ENCODE measurements at regions not wholly inside any gene's neighbourhood (a gene's known extent, or its start where the extent isn't known, plus 50 kb on each side); places are given as distances from the start of the nearest gene placed in this dataset.
A peak's percentile ranks its signal among the peaks of the same experiment; 100 is the strongest.
"Not testable (repeated sequence)": the region's sequence is repeated elsewhere in the genome, so short reads cannot be mapped to it uniquely, and the experiment has no call there.

DNA sequence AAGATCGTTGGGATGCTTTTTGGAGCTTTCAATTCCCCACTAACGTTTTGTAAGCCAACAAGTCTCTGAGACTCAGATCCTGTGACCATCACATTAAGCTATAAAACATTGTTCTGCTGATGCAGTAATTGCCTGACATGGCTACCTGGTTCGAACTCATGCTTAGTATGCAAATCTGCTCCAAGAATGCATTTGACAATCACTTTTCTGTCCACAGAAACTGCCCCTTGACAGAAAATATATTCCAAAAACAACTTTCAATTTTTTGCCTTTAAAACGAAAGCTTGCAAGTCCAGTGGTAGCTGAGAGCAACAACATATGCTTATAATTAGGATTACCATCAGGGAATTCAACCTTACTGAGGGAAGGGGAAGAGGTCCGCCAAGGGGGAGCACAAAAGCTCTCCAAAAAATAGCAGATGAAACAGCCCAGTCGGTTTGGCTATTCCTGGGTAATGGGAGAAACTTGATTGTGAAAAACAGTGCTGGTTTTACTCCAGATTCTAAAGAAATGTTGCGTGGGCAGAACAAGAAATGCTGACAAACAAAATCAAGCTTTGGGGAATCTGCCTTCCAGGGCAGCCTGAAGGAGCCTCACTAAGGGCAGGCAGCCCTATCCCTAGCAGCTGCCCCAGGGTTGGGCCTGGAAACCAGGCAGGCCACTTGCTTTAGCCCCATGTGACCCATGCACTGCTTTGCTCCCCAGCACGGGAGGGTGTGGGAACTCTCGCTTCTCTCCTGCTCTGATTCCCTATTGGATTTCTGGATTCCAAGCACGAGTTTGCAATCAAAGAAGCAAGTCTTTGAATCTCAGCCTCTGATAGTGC lies 160.7 kb upstream of the LDB2 start:
- peak; percentile 78 for DNase-seq

DNA sequence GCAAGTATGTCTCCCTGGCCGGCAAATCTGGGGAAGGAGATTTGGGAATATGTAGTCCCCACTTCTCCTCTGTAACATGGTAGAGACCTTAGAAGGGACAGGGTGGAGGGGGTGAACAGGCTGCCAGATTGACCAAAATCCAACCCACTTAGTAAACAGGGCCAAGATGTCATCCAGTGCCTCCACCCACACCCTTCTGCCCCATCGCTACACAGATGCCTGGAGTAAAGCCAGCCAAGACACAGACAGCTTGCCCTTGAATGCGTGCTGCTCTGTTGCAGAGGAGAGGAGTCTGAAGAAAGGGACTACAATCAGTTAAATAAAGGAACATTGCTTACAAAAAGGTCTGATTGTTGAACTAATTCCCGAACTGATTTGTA lies 160.1 kb upstream of the LDB2 start:
- DNase-seq: peak; percentile 51

DNA sequence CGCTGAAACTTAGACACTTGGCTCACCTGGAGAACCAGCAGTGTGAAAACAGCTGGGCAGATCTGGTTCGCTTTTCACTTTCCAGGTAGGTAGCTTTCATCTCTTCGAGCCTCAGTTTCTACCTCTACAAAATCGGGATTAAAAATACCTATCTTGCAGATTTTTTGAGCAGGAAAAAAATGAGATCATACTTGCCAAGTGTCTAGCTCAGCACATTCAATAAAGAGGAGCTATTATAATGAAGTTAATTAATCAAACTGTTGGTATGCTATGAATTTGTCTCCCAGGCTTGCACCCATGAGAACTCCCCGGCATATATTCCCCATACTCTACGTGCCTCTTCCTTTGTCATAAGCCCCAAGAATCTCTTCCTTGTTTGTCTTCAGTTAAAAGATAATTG lies 158.6 kb upstream of the LDB2 start:
- DNase-seq: no peak

DNA sequence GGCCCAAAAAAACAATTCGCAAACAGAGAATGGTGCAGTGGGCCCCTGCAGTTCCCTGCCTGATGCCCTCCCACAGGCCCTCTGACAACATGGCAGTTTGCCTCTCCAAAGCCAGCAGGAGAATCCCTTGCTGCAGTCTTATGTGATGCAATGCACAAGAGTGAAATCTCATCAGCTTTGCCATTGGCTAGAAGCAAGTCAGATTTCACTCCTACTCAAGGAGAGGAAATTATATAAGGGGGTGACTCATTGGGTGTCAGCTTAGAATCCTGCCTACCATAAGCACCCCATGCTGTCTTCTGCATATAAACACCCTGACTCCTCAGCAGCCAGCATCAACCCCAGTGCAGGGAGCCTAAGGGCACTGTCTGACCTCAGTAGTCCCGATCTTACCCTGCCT lies 157.3 kb upstream of the LDB2 start:
- no peak for DNase-seq

DNA sequence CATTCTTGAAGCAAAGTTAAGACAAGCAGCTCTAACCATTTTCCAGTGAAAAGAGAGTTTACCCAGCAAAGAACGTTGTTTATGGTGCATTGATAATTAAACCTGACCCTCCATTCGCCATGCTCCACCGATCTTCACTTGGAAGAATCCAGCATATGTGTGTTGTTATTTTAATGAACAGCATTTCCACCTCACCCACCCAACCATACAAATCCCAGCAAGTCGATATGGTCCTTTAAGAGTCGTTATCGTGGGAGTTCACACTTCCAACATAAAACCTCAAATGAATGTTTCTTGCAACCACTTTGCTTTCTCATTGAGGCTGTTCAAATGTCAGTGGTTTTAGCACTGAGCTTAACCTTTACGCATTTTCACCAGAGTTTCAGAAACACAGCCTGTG lies 147.4 kb upstream of the LDB2 start:
- DNase-seq: no peak

DNA sequence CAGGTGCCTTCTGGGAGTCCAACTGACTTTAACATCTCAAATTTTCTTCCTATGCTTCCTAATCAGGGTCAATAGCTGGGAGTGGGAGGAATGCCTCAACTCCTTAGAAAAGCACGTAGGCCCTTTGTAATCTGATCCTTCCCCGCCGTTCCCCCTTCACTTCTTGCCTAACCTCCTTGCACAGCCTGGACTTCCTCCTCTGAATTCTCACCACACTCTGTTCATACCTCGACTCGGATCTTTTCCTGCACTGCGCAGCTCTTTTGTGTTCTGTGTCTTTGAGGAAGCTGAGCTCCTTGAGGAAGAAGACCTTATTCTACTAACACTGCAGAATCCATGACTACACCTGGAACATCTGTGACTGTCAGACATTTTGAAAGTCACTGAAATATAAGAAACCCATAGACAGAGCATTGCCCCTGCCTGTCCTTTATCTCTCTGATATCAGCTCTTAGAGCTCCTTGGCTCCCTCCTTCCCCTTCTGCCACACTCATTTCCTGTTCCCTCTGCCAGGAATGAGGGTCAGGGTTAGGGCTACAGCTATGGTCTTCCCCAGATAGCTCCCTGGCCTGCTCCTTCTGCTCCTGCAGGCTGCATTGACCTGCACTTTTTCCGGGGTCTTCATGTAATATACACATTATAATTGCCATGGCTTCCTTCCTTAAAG lies 140.2 kb upstream of the LDB2 start:
- no peak for DNase-seq

DNA sequence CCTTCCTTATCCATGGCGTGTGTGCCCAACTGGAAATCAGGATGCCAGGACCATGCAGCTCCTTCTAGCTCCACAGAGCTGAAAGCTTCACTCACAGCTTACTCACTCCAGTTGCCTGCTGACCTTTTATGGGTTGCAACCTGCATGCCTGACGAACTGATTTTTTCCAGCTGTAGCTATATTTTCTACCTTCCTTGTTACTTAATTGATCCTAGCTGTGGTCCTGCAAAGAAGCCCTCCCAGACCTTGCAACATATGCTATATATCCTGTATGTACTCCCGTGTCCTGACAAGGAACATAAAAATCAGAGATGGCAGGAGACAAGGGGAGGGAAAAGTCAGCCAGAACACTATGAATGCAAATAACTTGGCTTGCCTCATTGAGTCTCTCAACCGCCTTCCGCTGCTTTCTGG lies 135.3 kb upstream of the LDB2 start:
- peak; percentile 66 for DNase-seq

DNA sequence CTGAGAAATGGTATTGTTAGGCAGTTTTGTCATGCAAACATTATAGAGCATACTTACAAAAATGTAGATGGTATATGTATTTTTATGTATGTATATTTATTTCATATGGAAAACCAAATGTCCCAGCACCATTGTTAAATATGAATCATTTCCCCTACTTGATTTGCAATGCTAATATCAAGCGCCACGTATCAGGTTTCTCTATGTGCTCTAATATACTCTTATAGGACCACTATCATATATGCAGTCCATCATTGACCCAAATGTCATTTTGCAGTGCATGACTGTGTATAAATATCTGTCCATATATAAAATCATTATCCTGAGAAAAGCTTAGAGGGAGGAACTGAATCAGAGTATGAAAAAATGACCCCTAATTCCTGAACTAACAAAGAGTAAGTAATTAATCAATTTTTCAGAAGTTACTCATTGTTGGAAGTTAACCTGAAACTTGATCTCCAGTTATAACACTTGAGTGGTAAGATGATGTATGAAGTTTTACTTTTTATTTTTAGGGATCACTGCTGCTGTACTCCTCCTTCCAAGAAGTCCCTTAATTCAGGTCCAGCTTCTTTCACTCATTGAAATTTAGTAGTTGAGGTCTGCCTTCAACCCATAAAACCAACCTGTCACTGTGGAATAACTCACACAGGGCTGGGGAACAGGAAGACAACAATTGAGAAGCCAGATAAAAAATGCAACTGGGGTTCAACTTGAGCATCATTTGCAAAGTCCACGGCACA lies 134.8 kb upstream of the LDB2 start:
- DNase-seq: no peak

DNA sequence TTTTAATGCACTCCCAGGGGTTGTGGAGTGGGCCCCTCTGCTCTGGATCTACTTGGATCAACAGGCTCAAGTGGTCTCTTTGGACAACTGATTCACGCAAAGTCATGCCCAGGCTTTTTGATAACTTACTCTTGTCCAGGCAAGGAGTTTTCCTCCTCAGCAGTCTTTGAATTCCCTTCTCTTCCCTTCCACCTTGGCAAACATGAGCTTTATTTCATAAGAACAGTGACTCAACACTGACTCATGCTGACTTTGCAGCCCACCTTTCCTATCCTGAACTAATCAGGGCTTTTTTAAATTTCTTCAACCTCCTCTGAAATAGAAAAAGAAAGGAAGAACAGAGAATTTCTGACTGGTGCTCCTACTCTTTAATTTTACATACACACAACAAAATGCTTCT lies 132.1 kb upstream of the LDB2 start:
- DNase-seq: peak; percentile 4

DNA sequence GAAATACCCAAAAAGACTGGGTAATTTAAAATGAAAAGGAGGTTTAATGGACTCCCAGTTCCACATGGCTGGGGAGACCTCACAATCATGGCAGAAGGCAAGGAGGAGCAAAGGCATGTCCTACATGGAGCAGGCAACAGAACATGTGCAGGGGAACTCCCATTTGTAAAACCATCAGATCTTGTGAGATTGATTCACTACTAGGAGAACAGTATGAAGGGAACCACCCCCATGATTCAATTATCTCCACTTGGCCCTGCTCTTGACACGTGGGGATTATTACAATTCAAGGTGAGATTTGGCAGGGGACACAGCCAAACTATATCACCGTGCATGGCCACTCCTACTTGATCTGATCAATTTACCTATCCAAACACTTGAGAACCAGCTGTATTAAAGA lies 131.5 kb upstream of the LDB2 start:
- DNase-seq: no peak

DNA sequence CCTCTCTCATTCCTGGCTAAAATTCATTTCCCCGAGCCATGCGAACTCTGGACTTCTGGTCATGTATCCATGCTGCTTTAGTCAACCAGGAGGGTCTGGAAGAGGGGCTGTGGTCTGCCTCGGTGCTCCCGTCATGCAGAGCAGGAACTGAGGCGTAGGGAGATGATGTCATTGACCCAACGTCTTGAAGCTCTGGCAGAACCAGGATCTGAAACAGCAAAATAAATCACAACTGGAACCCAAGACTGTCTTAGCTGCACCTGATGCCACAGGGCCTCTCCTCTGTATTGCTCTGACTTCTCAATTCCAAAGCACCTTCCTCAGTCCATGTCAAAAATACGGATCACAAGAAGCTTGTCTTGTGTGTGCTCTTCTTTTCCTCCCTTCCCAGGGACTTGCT lies 131.0 kb upstream of the LDB2 start:
- no peak for DNase-seq

DNA sequence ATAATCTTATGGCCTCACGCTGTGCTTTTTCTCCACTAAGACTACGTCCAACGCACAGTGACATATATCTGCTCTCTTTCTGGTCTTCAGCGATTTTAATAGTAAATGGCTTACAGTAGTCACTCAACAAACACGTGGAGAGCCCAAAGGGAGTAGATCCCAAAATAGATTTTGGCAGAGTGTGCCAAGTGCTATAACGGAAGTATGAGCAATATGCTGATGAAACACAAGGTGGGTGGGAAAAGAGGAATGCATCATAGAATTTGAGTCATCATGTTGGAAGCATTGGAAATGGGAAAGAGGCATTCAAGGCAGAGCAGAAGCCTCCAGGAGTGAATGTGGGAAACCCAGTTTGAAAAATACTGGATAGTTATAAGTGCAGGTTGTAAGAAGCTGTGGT lies 129.1 kb upstream of the LDB2 start:
- no peak for DNase-seq

DNA sequence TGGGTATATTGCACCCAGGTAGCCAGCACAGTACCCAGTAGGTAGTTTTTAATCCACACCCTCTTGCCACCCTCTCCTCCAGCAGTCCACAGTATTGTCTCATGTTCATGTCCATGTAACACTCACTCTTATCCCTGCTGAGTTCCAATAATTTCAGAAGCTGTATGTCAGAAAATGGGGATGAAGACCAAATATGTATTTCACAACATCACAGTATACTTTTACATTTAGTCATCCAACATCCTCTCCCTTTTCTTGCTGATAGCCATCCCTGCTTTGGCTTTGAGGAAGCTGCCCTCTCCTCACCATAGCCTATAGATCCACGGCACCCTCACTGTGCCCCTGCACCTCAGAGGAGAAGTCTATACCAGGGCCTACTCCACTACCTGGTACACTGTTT lies 126.0 kb upstream of the LDB2 start:
- DNase-seq: no peak

DNA sequence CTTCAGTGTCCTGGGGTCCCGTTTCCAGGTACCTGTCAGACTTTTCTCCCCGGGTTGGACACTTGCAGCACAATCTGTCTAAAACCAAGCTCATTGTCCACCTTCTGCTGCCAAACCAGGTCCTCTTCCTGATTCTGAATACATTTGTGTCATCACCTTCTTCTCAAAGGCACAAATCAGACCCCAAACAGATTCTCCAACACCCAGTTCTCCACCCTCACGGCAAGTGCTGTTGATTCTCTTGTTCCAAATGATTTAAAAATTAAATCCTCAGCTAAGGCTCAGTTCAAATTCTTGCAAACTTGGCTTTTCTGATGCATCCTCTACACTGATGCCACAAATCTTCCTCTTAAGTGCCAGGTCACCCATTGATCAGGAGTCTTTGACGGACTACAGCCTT lies 122.5 kb upstream of the LDB2 start:
- DNase-seq: no peak

DNA sequence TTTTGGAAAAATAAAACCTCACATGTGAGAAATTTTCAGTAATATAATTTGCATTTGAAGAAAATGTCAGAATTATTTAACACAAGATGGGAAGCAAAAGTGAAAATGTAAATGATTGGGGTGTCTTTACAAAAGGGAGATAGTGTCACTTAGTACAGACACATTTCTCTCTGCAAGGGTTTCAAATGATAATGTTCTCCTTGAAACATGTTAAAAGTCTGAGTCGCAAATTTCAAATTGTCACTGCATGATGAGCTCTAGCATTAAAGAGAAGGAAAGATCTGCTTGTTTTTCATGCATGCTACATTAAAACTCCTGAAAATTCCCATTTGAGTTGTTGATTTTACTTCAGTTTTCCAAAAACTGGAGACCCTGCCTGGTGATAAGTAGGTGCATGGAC lies 122.0 kb upstream of the LDB2 start:
- no peak for DNase-seq

DNA sequence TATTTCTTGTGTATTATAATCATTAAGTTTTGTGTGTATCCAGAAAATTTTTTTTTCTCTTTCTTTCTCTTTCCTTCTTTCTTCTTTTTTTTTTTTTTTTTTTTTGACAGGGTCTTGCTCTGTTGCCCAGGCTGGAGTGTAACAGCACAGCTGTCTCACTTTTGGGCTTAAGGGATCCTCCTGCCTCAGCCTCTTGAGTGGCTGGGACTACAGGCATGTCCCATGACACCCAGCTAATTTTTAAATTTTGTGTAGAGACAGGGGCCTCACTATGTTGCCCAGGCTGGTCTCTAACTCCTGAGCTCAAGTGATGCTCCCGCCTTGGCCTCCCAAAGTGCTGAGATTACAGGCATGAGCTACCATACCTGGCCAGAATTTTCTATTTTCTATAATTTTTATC lies 120.2 kb upstream of the LDB2 start:
- DNase-seq: not testable (repeated sequence)

DNA sequence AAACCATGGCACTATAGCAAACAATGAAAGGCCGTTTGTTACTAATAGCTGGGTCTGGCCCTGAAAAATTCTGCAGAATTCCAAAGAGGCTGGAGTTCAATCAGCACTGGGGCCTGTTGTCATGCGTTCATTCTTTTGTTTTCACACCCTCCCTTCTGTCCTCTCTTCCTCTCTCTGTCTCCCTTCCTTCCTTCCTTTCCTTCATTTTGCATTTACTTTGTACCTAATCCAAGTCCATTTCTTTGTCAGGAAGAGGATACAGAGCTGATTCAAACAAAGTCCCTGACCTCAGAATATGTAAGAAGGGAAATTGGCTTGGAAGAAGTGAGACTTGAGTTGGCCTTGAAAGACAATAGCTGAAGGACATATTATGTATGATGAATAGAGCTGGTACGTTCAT lies 119.6 kb upstream of the LDB2 start:
- DNase-seq: no peak

DNA sequence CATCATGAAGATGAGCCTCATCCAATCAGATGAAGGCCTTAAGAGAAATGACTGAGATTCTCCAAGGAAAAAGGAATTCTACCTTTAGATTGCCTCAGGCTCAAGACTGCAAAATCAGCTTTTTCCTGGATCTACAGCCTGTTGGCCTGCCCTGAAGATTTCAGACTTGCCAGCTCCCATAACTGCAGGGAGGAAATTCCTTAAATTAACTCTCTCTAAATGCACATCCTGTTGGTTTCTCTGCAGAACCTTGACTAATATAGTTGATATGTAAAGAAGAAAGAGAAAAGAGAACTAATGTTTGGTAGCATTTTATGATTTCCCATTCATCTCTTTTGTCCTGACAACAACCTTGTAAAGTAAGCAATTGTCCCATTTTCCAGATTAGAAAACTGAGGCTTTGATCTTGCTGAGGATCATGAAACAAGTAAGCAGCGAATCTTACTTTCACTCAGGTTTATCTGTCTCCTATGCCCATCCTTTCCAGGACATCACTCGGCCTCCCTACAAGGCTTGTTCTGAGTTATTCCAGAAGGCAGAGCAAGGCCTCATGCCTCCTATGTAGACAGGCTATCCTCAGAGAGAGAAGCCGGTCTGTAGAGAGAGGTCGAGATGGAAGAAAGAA lies 115.0 kb upstream of the LDB2 start:
- DNase-seq: peak; percentile 11

DNA sequence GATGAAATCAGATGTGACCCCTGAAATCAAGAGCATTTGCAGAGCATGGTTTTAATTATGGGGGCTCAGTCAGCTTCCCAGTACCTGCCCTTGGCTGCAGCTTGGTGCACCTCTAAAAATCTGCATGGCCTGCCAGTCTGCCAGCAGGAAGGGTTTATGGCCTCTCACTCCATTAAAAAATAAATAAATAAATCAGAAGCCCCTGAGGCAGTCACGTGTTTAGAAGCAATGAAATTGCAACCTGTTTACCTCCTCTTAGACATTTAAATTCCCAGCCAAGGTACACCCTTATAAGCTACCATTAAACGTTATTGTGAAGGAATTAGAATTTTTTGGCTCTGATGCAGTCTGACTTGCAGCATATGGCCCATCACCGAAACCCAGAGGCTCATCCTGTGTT lies 114.0 kb upstream of the LDB2 start:
- DNase-seq: no peak

DNA sequence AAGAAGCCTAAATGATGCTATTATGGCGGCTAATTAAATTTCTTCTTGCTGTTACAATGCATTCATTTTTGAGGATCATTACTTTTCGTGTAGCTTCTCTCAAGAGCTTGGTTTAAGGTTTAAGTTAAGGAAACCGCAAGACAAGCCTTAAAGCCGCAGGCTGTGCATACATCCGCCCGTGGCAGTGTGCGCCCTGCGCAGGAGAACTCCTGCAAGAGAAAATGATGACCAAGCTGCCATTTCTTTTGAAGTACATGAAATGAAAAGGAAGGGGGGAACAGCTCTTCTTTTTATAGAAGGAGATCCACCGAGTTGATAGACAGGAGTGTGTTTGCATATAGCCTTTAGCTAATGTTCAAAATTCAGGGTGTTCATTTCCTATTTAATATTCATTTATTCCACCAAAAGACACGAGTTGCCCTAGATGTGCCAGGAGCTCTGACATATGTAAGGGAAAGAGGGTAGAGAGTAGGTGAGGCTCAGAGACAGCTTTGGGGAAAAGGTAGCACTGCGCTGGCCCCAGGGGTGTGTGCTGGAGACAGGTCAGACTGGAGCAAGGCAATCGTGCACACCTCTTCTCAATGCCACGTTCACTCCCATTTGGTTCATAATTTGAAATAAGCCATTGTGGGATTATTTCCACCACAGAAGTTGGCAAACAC lies 112.1 kb upstream of the LDB2 start:
- no peak for DNase-seq

DNA sequence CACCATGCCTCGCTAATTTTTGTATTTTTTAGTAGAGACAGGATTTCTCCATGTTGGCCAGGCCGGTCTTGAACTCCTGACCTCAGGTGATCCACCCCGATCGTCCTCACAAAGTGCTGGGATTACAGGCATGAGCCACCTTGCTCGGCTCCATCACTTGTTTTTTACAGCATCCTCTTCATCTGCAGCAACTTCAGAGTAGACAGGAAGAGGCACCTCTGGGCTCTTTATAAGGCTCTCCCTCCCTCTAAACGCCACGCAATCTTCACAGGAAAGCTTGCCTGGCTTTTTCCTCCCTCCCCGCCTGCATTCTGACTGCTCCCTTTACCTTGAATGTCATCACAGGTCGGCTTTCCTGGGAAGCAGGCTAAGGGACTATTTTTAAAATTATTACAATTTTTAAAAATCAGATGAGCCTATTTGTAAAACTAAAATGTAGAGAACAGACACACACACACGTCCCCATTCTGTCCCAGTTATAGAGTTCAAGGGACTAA lies 111.5 kb upstream of the LDB2 start:
- no peak for DNase-seq

DNA sequence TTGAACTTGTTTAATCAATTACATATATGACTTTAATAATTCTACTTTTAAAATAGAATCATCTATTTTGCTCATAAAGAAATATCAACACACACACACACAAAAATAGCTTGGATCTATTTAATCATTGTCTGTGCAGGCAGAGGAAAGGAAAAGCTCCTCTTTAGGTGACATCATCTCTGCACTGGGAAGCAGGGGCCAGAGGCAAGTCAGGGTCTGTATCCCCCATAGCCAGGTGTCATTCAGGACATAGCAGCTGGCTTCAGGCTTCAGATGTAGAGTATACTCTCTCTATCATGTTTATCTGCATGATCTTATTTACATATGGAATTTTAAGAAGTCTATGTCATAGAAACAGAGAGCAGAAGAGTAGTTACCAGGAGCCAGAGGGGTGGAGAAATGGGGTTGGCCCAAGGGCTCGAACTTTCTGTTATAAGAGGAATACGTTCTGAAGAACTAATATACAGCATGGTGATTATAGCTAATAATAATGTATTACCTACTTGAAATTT lies 110.4 kb upstream of the LDB2 start:
- DNase-seq: no peak

Measured in tongue (tissue), 1 donor.